ENCODE measurements at regions not wholly inside any gene's neighbourhood (a gene's known extent, or its start where the extent isn't known, plus 50 kb on each side); places are given as distances from the start of the nearest gene placed in this dataset.

GRCh38 chr9:89554307-89555035, 50.3 kb upstream of the GADD45G start:
- no peaks in the 10 kb centered on the region for H4K20me1 ChIP-seq (ENCODE audit: insufficient read depth)
- H3K36me3 ChIP-seq (replicated peaks in 1 of 2; ENCODE audit: control insufficient read depth in 1 of 2, insufficient read depth in 2 of 2, low read length in 1 of 2): no peaks in the 10 kb centered on the region
- TF ChIP-seq FOSL2 (IDR thresholded peaks at IDR 0.05; ENCODE audit: borderline replicate concordance, low read depth): no peak
- no peak for TF ChIP-seq RAD21 (IDR thresholded peaks at IDR 0.05; ENCODE audit: low read length)
- no peak for TF ChIP-seq FOXJ3 (CRISPR knock-in tag; IDR thresholded peaks at IDR 0.05)
- TF ChIP-seq TAF1 (IDR thresholded peaks at IDR 0.05; ENCODE audit: borderline replicate concordance, low read depth, low read length): no peak
- TF ChIP-seq USF2 (IDR thresholded peaks at IDR 0.05; ENCODE audit: borderline replicate concordance, low read depth, low read length): no peak
- TF ChIP-seq EP300 (IDR thresholded peaks at IDR 0.05; ENCODE audit: borderline replicate concordance in 1 of 2, low read depth in 1 of 2, low read length in 1 of 2): no peak
- no peak for TF ChIP-seq PBX3 (IDR thresholded peaks at IDR 0.05)
- TF ChIP-seq TCF12 (IDR thresholded peaks at IDR 0.05): no peak
- TF ChIP-seq MAX (IDR thresholded peaks at IDR 0.05; ENCODE audit: low read depth): no peak
- TF ChIP-seq EZH2phosphoT487 (IDR thresholded peaks at IDR 0.05; ENCODE audit: borderline replicate concordance, low read depth): no peak
- TF ChIP-seq MEF2A (IDR thresholded peaks at IDR 0.05; ENCODE audit: borderline replicate concordance, low read depth): no peak
- no peak for TF ChIP-seq POLR2AphosphoS5 (IDR thresholded peaks at IDR 0.05; ENCODE audit: low read depth, low read length)
- TF ChIP-seq NRF1 (IDR thresholded peaks at IDR 0.05; ENCODE audit: low read depth, low read length): no peak
- TF ChIP-seq YY1 (IDR thresholded peaks at IDR 0.05; ENCODE audit: low read depth): no peak
- no peak for TF ChIP-seq RFX5 (IDR thresholded peaks at IDR 0.05; ENCODE audit: low read length)
- no peak for TF ChIP-seq GATA2 (CRISPR knock-in tag; IDR thresholded peaks at IDR 0.05)
- no peak for TF ChIP-seq SIN3A (IDR thresholded peaks at IDR 0.05; ENCODE audit: borderline replicate concordance, low read depth, low read length)
- H3K27ac ChIP-seq (ENCODE audit: low read depth in 2 of 2, low read length in 1 of 2): no peak overlapping the region
- CTCF ChIA-PET: interaction anchor here (0.7 to 1.5 kb wide), 3 partner anchors 39 to 43 kb away, joined by 3 read pairs; no protein-coding TSS in a partner anchor
- H3K4me1 ChIP-seq (ENCODE audit: control insufficient read depth in 1 of 2, insufficient read depth in 2 of 2, low read depth in 1 of 2, low read length in 1 of 2): no peaks in the 10 kb centered on the region
- H3K9me2 ChIP-seq: no peaks in the 10 kb centered on the region
- POLR2A ChIA-PET: no interaction called here
- H3K9ac ChIP-seq: no peak overlapping the region
- DNase-seq: no peak
- no peak overlapping the region for H3K4me3 ChIP-seq (ENCODE audit: low read depth in 2 of 2, low read length in 1 of 2)
- H3K27me3 ChIP-seq (ENCODE audit: insufficient read depth): no peaks in the 10 kb centered on the region
- H3K9me3 ChIP-seq: no peaks in the 10 kb centered on the region
- H3F3A ChIP-seq (replicated peaks; ENCODE audit: insufficient read depth): no peaks in the 10 kb centered on the region
- H2AFZ ChIP-seq (ENCODE audit: low read depth): no peak overlapping the region
- H3K4me2 ChIP-seq: no peak overlapping the region
- H3K79me2 ChIP-seq (ENCODE audit: insufficient read depth): no peaks in the 10 kb centered on the region
- WGBS (ENCODE audit: low lambda C conversion rate): 62% methylated on average over 6 of the region's 11 CpGs

All from SK-N-SH (cell line).